ENCODE measurements at regions not wholly inside any gene's neighbourhood (a gene's known extent, or its start where the extent isn't known, plus 50 kb on each side); places are given as distances from the start of the nearest gene placed in this dataset.

GRCh38 chr4:114754616-114755015 lies 156.0 kb downstream of the UGT8 start:
- DNase-seq (no peak), ATAC-seq (ENCODE audit: low FRiP score in 2 of 2) (no peak)
- WGBS, 2 donors, result 48 to 57% methylated on average over 2 of the region's 2 CpGs
- no peak overlapping the region for H3K27ac ChIP-seq
- TF ChIP-seq EP300 (IDR thresholded peaks at IDR 0.05) (no peak), CTCF (IDR thresholded peaks at IDR 0.05) (no peak), POLR2A (IDR thresholded peaks at IDR 0.05) (no peak), POLR2AphosphoS5 (IDR thresholded peaks at IDR 0.05) (no peak)
- H3K36me3 ChIP-seq, result no peaks in the 10 kb centered on the region
- no peaks in the 10 kb centered on the region for H3K27me3 ChIP-seq
- no peak overlapping the region for H3K4me3 ChIP-seq
- H3K4me1 ChIP-seq, result no peaks in the 10 kb centered on the region
- no peaks in the 10 kb centered on the region for H3K9me3 ChIP-seq

GRCh38 chr4:114758066-114758465 lies 159.5 kb downstream of the UGT8 start:
- no peaks in the 10 kb centered on the region for H3K27me3 ChIP-seq
- no peaks in the 10 kb centered on the region for H3K4me1 ChIP-seq
- no peak overlapping the region for H3K27ac ChIP-seq
- H3K36me3 ChIP-seq, result no peaks in the 10 kb centered on the region
- H3K9me3 ChIP-seq, result no peaks in the 10 kb centered on the region
- no peak for TF ChIP-seq EP300 (IDR thresholded peaks at IDR 0.05)
- no peak overlapping the region for H3K4me3 ChIP-seq
- no peak for DNase-seq
- 67 to 72% methylated on average over 2 of the region's 2 CpGs for WGBS, 2 donors
- ATAC-seq (ENCODE audit: low FRiP score in 2 of 2), result no peak

GRCh38 chr4:114768501-114768900 lies 169.9 kb downstream of the UGT8 start:
- 82 to 92% methylated on average over 3 of the region's 3 CpGs for WGBS, 2 donors

GRCh38 chr4:114770624-114771023 lies 172.0 kb downstream of the UGT8 start:
- no peak for ATAC-seq (ENCODE audit: low FRiP score in 2 of 2)
- WGBS, 2 donors, result 77 to 83% methylated on average over 4 of the region's 4 CpGs
- no peak for DNase-seq
- TF ChIP-seq POLR2AphosphoS5 (IDR thresholded peaks at IDR 0.05) (no peak), CTCF (IDR thresholded peaks at IDR 0.05) (no peak), POLR2A (IDR thresholded peaks at IDR 0.05) (no peak), EP300 (IDR thresholded peaks at IDR 0.05) (no peak)
- Histone ChIP-seq H3K27me3 (no peaks in the 10 kb centered on the region), H3K36me3 (no peaks in the 10 kb centered on the region), H3K27ac (no peak overlapping the region), H3K9me3 (no peaks in the 10 kb centered on the region), H3K4me1 (no peaks in the 10 kb centered on the region), H3K4me3 (no peak overlapping the region)

More at GRCh38 chr4:114768501-114768900, 169.9 kb downstream of the UGT8 start:
- Histone ChIP-seq H3K27ac (no peak overlapping the region), H3K4me1 (no peaks in the 10 kb centered on the region), H3K9me3 (no peaks in the 10 kb centered on the region), H3K4me3 (no peak overlapping the region), H3K27me3 (no peaks in the 10 kb centered on the region), H3K36me3 (no peaks in the 10 kb centered on the region)
- TF ChIP-seq POLR2A (IDR thresholded peaks at IDR 0.05), result no peak
- no peak for TF ChIP-seq POLR2AphosphoS5 (IDR thresholded peaks at IDR 0.05)
- no peak for TF ChIP-seq CTCF (IDR thresholded peaks at IDR 0.05)
- DNase-seq (no peak), ATAC-seq (ENCODE audit: low FRiP score in 2 of 2) (no peak)

GRCh38 chr4:114773339-114773738 lies 174.7 kb downstream of the UGT8 start:
- DNase-seq (no peak), ATAC-seq (ENCODE audit: low FRiP score in 2 of 2) (no peak)
- no peak for TF ChIP-seq CTCF (IDR thresholded peaks at IDR 0.05)
- TF ChIP-seq POLR2AphosphoS5 (IDR thresholded peaks at IDR 0.05), result no peak
- no peak for TF ChIP-seq EP300 (IDR thresholded peaks at IDR 0.05)
- no peak for TF ChIP-seq POLR2A (IDR thresholded peaks at IDR 0.05)
- no peaks in the 10 kb centered on the region for H3K27me3 ChIP-seq
- H3K4me1 ChIP-seq, result no peaks in the 10 kb centered on the region
- H3K36me3 ChIP-seq, result no peaks in the 10 kb centered on the region
- 71 to 82% methylated on average over 1 of the region's 1 CpG for WGBS, 2 donors
- H3K27ac ChIP-seq, result no peak overlapping the region
- no peak overlapping the region for H3K4me3 ChIP-seq
- H3K9me3 ChIP-seq, result no peaks in the 10 kb centered on the region

Measured in upper lobe of left lung (tissue), 6 donors.